Ascending aorta (tissue), 2 donors: ENCODE measurements at regions not wholly inside any gene's neighbourhood (a gene's known extent, or its start where the extent isn't known, plus 50 kb on each side); places are given as distances from the start of the nearest gene placed in this dataset.

Experiments
- DNase-seq, 2 donors: peaks; one replicate each; pipeline ENCODE4 v3.0.0-alpha.2; 2019; ENCODE audit warnings: low spot score in 2 of 2
- H3K27ac ChIP-seq, 2 donors: fragments of 200-600 bp; sonication (generic); one replicate each; pipeline ENCODE4 v1.5.1; 2016 to 2017; ENCODE audit warnings: mild to moderate bottlenecking in 1 of 2
- H3K27me3 ChIP-seq: fragments of 200-600 bp; sonication (generic); one replicate; pipeline ENCODE4 v1.5.1; 2017
- H3K36me3 ChIP-seq, 2 donors: fragments of 200-600 bp; sonication (generic); one replicate each; pipeline ENCODE4 v1.5.1; 2016
- H3K4me1 ChIP-seq, 2 donors: fragments of 200-600 bp; sonication (generic); one replicate each; pipeline ENCODE4 v1.5.1; 2016 to 2017; ENCODE audit warnings: mild to moderate bottlenecking in 1 of 2
- H3K4me3 ChIP-seq, 2 donors: fragments of 200-600 bp; sonication (generic); one replicate each; pipeline ENCODE4 v1.5.1; 2016 to 2017; ENCODE audit warnings: mild to moderate bottlenecking in 1 of 2
- H3K9me3 ChIP-seq, 2 donors: fragments of 200-600 bp; sonication (generic); one replicate each; pipeline ENCODE4 v1.5.1; 2016
- intact Hi-C: fragments of 100-400 bp; cut with DNase I; formaldehyde crosslinking; loops from one replicate; pipeline ENCODE4 v1.15.1; 2023
- TF ChIP-seq, protein P1 (sequence below), 3 experiments: fragments of 200-600 bp in 2 of 3; fragments of 450-650 bp in 1 of 3; sonication (generic) in 2 of 3; IDR thresholded peaks; one replicate each; pipeline ENCODE4 v1.5.1; 2016 to 2019; ENCODE audit warnings: antibody characterized with exemption in 3 of 3, mild to moderate bottlenecking in 1 of 3, moderate library complexity in 1 of 3

DNA sequence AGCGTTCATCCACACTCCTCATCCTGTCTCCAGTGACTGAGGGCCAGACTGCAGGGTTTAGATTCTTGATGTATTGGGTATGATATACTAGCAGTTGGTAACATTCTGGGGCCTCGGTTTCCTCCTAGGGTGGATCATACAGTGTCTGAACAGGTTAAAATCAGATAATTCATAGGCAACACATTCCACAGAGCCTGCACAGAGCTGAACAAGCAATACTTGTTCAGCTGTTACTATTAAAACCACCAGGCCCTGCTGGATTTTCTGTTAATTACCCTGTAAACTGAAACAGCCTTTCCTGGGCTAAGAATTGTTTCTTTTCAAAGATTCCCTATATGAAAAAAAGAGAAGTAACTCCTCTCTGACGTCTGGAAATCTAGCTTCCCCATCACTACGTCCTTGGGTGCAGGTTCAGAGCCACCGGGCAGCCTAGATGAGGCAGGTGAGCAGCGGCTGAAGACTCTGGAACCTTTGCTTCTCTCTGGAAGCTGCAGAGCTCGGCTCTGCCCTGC is 1313.5 kb upstream of the WWC1 start:
- no peaks in the 10 kb centered on the region for H3K36me3 ChIP-seq
- no peaks in the 10 kb centered on the region for H3K27me3 ChIP-seq
- TF ChIP-seq, protein P1, sequence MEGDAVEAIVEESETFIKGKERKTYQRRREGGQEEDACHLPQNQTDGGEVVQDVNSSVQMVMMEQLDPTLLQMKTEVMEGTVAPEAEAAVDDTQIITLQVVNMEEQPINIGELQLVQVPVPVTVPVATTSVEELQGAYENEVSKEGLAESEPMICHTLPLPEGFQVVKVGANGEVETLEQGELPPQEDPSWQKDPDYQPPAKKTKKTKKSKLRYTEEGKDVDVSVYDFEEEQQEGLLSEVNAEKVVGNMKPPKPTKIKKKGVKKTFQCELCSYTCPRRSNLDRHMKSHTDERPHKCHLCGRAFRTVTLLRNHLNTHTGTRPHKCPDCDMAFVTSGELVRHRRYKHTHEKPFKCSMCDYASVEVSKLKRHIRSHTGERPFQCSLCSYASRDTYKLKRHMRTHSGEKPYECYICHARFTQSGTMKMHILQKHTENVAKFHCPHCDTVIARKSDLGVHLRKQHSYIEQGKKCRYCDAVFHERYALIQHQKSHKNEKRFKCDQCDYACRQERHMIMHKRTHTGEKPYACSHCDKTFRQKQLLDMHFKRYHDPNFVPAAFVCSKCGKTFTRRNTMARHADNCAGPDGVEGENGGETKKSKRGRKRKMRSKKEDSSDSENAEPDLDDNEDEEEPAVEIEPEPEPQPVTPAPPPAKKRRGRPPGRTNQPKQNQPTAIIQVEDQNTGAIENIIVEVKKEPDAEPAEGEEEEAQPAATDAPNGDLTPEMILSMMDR (IDR thresholded peaks at IDR 0.05): no peak
- intact Hi-C loops: no loop called here
- no peak for DNase-seq
- H3K27ac ChIP-seq: no peak overlapping the region
- H3K4me3 ChIP-seq: peak overlapping the region in 1 of 2 donors; percentile 58
- H3K4me1 ChIP-seq: no peaks in the 10 kb centered on the region
- no peaks in the 10 kb centered on the region for H3K9me3 ChIP-seq

DNA sequence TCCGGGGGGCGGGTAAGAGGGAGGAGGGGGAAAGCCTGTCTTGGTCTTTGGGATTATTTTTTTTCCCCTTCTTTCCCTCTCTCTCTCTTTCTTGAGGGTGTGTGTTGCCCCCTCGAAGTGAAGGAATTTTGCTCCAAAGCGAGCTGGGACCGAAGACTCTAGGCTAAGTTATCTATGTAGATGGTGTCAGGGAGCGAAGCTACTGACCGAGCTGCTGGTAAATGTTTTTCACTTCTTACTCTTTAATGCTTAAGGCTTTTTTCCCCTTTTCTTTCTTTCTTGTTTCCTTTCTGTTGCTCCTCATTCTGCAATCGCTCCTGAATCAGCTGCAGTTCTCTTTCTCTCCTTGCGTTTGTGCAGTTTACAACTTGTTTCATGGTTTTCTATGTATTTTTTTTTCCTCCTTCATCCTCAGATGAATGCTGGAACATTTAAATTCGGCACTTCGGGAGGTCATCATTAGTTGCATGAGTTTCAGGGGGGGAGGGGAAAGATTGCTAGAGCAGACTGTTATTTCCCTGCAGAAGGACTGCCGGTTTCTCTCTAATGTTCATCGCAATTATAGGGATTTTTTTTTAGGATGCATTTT is 1312.0 kb upstream of the WWC1 start:
- Histone ChIP-seq H3K27ac (no peak overlapping the region), H3K4me3 (peak overlapping the region; percentile 42 to 58), H3K27me3 (no peaks in the 10 kb centered on the region), H3K9me3 (no peaks in the 10 kb centered on the region), H3K4me1 (no peaks in the 10 kb centered on the region), H3K36me3 (no peaks in the 10 kb centered on the region)
- intact Hi-C loops: no loop called here
- TF ChIP-seq, protein P1 (IDR thresholded peaks at IDR 0.05): no peak
- no peak for DNase-seq

DNA sequence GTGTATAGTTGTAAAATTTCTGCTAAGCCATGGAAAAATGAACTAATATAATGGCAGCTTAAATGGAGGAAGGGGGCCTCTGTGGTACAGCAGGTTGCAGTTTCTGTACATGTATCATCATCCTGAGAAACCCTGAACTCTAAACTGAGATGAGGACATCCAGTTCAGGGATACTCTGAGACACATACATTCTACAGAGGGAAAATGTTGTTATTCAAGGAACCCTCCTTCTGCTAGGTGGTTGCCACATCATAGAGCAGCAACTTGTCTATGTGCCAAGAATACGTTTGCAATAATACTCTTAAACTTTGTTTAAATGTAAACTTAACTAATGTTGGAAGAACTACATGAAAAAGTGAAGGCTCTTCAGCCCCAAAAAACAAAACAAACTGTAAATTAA is 1310.8 kb upstream of the WWC1 start:
- H3K27me3 ChIP-seq: no peaks in the 10 kb centered on the region
- no peak overlapping the region for H3K27ac ChIP-seq
- intact Hi-C loops: no loop called here
- DNase-seq: no peak
- H3K4me1 ChIP-seq: no peaks in the 10 kb centered on the region
- H3K9me3 ChIP-seq: no peaks in the 10 kb centered on the region
- TF ChIP-seq, protein P1 (IDR thresholded peaks at IDR 0.05): no peak
- no peaks in the 10 kb centered on the region for H3K36me3 ChIP-seq
- no peak overlapping the region for H3K4me3 ChIP-seq

DNA sequence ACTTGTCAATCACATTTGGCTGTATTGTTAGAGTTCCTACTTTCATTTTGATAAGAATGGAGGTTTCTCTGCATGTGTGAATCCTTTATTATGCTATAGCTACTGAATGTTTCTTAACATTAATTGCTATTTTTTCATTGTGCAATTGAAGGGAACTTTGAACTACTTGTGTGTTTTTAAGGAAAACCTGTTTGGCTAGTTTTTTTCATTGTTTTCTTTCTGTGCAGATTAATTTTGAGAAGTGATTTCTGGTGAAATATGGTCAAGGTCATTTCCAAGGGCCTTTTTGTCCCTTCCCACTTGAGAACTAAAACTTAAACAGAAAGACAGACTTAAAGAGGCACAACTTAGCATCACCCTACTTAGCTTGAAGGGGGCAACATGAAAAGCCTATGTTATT is 1309.2 kb upstream of the WWC1 start:
- Histone ChIP-seq H3K4me3 (no peak overlapping the region), H3K27ac (no peak overlapping the region), H3K36me3 (no peaks in the 10 kb centered on the region), H3K9me3 (no peaks in the 10 kb centered on the region), H3K27me3 (no peaks in the 10 kb centered on the region), H3K4me1 (no peaks in the 10 kb centered on the region)
- intact Hi-C loops: no loop called here
- no peak for DNase-seq
- TF ChIP-seq, protein P1 (IDR thresholded peaks at IDR 0.05): no peak

DNA sequence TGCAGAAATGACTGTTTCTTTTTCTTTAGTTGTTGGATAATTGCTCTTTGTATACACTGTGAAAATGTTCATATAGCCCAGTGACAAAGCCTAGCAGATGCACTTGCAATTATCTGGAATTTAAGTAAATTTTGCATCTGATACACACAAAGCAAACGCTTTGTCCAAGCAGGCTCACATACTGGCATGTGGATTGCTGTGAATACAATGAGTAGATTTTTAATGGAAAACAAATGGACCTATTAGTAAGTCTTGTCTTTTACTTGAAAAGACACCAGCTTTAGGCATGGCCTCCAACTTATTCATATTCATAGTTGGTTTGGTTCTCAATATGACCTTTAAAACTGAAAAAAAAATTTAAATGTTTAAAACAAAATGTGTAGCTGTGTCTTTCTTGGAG is 1299.8 kb upstream of the WWC1 start:
- H3K4me3 ChIP-seq: no peak overlapping the region
- intact Hi-C loops: no loop called here
- no peaks in the 10 kb centered on the region for H3K9me3 ChIP-seq
- no peak overlapping the region for H3K27ac ChIP-seq
- H3K4me1 ChIP-seq: no peaks in the 10 kb centered on the region
- TF ChIP-seq, protein P1 (IDR thresholded peaks at IDR 0.05): no peak
- H3K27me3 ChIP-seq: no peaks in the 10 kb centered on the region
- no peaks in the 10 kb centered on the region for H3K36me3 ChIP-seq
- DNase-seq: no peak

DNA sequence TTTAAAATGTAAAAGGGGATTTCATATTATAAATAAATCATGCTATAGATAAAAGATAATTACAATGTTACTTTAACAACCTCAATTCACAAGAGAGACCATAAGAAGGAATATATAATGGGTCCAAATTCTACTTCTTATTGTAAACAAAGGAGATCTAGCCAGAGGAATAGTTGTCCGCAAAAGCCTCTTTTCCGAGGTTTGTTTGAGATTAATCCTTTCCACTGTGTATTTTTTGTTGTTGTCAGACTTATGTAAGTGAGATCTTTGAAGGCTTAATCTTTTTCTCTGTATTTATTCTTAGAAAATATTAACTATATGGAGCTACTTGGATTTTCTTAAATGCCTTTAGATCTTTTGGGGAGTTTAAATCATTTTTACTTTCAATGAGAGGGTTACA is 1299.3 kb upstream of the WWC1 start:
- DNase-seq: no peak
- intact Hi-C loops: no loop called here
- Histone ChIP-seq H3K36me3 (no peaks in the 10 kb centered on the region), H3K4me1 (no peaks in the 10 kb centered on the region), H3K27ac (no peak overlapping the region), H3K9me3 (no peaks in the 10 kb centered on the region), H3K27me3 (no peaks in the 10 kb centered on the region), H3K4me3 (no peak overlapping the region)
- TF ChIP-seq, protein P1 (IDR thresholded peaks at IDR 0.05): no peak
